HUES64 (cell line): ENCODE measurements at regions not wholly inside any gene's neighbourhood (a gene's known extent, or its start where the extent isn't known, plus 50 kb on each side); places are given as distances from the start of the nearest gene placed in this dataset.
A peak's percentile ranks its signal among the peaks of the same experiment; 100 is the strongest.

Experiments
- H3K27ac ChIP-seq: 2 replicates; pipeline ENCODE4 v1.7.0; 2013; ENCODE audit warnings: low read depth, low read length, inconsistent platforms
- H3K27me3 ChIP-seq: 2 replicates; pipeline ENCODE4 v1.6.1; 2013; ENCODE audit warnings: mild to moderate bottlenecking, low read length; ENCODE audit not compliant: insufficient read depth
- H3K36me3 ChIP-seq: 2 replicates; pipeline ENCODE4 v1.6.1; 2013; ENCODE audit warnings: mild to moderate bottlenecking, low read length; ENCODE audit not compliant: insufficient read depth
- H3K4me1 ChIP-seq: 2 replicates; pipeline ENCODE4 v1.6.1; 2013; ENCODE audit warnings: mild to moderate bottlenecking, low read length, moderate library complexity; ENCODE audit not compliant: insufficient read depth
- H3K4me3 ChIP-seq: 2 replicates; pipeline ENCODE4 v1.5.1; 2013; ENCODE audit warnings: mild to moderate bottlenecking, low read length, moderate library complexity
- H3K9ac ChIP-seq: 2 replicates; pipeline ENCODE4 v1.6.1; 2013; ENCODE audit warnings: mild to moderate bottlenecking, low read depth, low read length
- H3K9me3 ChIP-seq: 2 replicates; pipeline ENCODE4 v1.6.1; 2013; ENCODE audit warnings: low read depth, low read length; ENCODE audit not compliant: insufficient read depth
- WGBS: fragments of 150-250, 120-280 bp; methylation state at CpG from one replicate; pipeline ENCODE4 v1.1.7; 2013; ENCODE audit warnings: missing lambda C conversion rate; 5-methylcytosine and 5-hydroxymethylcytosine counted together

- Histone ChIP-seq H3K9ac (no peak overlapping the region), H3K9me3 (peaks cover 4% of the 10 kb centered on the region; the same call in 1 of the 2 replicates)
Observed at GRCh38 chr4:165634766-165635165, 238.3 kb upstream of the TLL1 start.

GRCh38 chr4:165635381-165635780 is 237.7 kb upstream of the TLL1 start:
- WGBS: 100% methylated on average over 1 of the region's 1 CpG
- no peaks in the 10 kb centered on the region for H3K4me1 ChIP-seq

More at GRCh38 chr4:165634766-165635165, 238.3 kb upstream of the TLL1 start:
- H3K27me3 ChIP-seq: no peaks in the 10 kb centered on the region
- H3K36me3 ChIP-seq: no peaks in the 10 kb centered on the region
- H3K4me1 ChIP-seq: no peaks in the 10 kb centered on the region
- no peak overlapping the region for H3K27ac ChIP-seq
- no peak overlapping the region for H3K4me3 ChIP-seq

GRCh38 chr4:165635951-165636350 is 237.1 kb upstream of the TLL1 start:
- H3K9me3 ChIP-seq: peaks cover 4% of the 10 kb centered on the region; the same call in 1 of the 2 replicates
- no peaks in the 10 kb centered on the region for H3K4me1 ChIP-seq
- H3K9ac ChIP-seq: no peak overlapping the region
- WGBS: 90% methylated on average over 2 of the region's 2 CpGs
- no peak overlapping the region for H3K4me3 ChIP-seq
- H3K27me3 ChIP-seq: no peaks in the 10 kb centered on the region
- H3K36me3 ChIP-seq: no peaks in the 10 kb centered on the region
- no peak overlapping the region for H3K27ac ChIP-seq

More at GRCh38 chr4:165635381-165635780, 237.7 kb upstream of the TLL1 start:
- Histone ChIP-seq H3K27ac (no peak overlapping the region), H3K36me3 (no peaks in the 10 kb centered on the region), H3K4me3 (no peak overlapping the region), H3K9ac (no peak overlapping the region), H3K9me3 (peaks cover 4% of the 10 kb centered on the region; the same call in 1 of the 2 replicates), H3K27me3 (no peaks in the 10 kb centered on the region)

GRCh38 chr4:165651901-165652300 is 221.1 kb upstream of the TLL1 start:
- no peaks in the 10 kb centered on the region for H3K27me3 ChIP-seq
- H3K36me3 ChIP-seq: no peaks in the 10 kb centered on the region
- H3K4me3 ChIP-seq: no peak overlapping the region
- H3K4me1 ChIP-seq: peaks cover 21% of the 10 kb centered on the region
- no peak overlapping the region for H3K27ac ChIP-seq
- no peaks in the 10 kb centered on the region for H3K9me3 ChIP-seq
- no CpG with 5 or more reads among the region's 1 CpG for WGBS
- no peak overlapping the region for H3K9ac ChIP-seq

GRCh38 chr4:165654556-165654955 is 218.5 kb upstream of the TLL1 start:
- no peaks in the 10 kb centered on the region for H3K27me3 ChIP-seq
- H3K4me3 ChIP-seq: no peak overlapping the region
- no peak overlapping the region for H3K9ac ChIP-seq
- WGBS: 94% methylated on average over 2 of the region's 2 CpGs
- no peaks in the 10 kb centered on the region for H3K9me3 ChIP-seq
- peaks cover 34% of the 10 kb centered on the region for H3K4me1 ChIP-seq
- no peaks in the 10 kb centered on the region for H3K36me3 ChIP-seq
- H3K27ac ChIP-seq: no peak overlapping the region

- Histone ChIP-seq H3K27me3 (no peaks in the 10 kb centered on the region), H3K9me3 (no peaks in the 10 kb centered on the region), H3K27ac (peak overlapping the region; percentile 78), H3K36me3 (no peaks in the 10 kb centered on the region), H3K9ac (0 out of 2 replicates have a peak overlapping the region, but pooled peaks have one; percentile 29), H3K4me1 (peaks cover 34% of the 10 kb centered on the region), H3K4me3 (no peak overlapping the region)
- WGBS: 17% methylated on average over 1 of the region's 1 CpG
Observed at GRCh38 chr4:165656399-165656798, 216.6 kb upstream of the TLL1 start.

GRCh38 chr4:165656829-165657490 is 216.1 kb upstream of the TLL1 start:
- Histone ChIP-seq H3K9me3 (no peaks in the 10 kb centered on the region), H3K9ac (peak overlapping the region; percentile 29; the same call in 1 of the 2 replicates), H3K27me3 (no peaks in the 10 kb centered on the region), H3K4me1 (peaks cover 34% of the 10 kb centered on the region), H3K4me3 (no peak overlapping the region), H3K27ac (peak overlapping the region; percentile 78), H3K36me3 (no peaks in the 10 kb centered on the region)
- WGBS: 16% methylated on average over 4 of the region's 4 CpGs

- no peaks in the 10 kb centered on the region for H3K27me3 ChIP-seq
- H3K27ac ChIP-seq: no peak overlapping the region
- no peak overlapping the region for H3K4me3 ChIP-seq
- H3K36me3 ChIP-seq: no peaks in the 10 kb centered on the region
- 91% methylated on average over 2 of the region's 2 CpGs for WGBS
- no peak overlapping the region for H3K9ac ChIP-seq
- no peaks in the 10 kb centered on the region for H3K9me3 ChIP-seq
- peaks cover 12% of the 10 kb centered on the region for H3K4me1 ChIP-seq
Observed at GRCh38 chr4:165662341-165662740, 210.7 kb upstream of the TLL1 start.

- H3K4me1 ChIP-seq: peaks cover 6% of the 10 kb centered on the region; the same call in 1 of the 2 replicates
- no peaks in the 10 kb centered on the region for H3K27me3 ChIP-seq
- no peak overlapping the region for H3K9ac ChIP-seq
- H3K27ac ChIP-seq: no peak overlapping the region
- H3K36me3 ChIP-seq: no peaks in the 10 kb centered on the region
- H3K9me3 ChIP-seq: no peaks in the 10 kb centered on the region
- H3K4me3 ChIP-seq: no peak overlapping the region
Observed at GRCh38 chr4:165663411-165663810, 209.6 kb upstream of the TLL1 start.

- 96% methylated on average over 3 of the region's 5 CpGs for WGBS
- Histone ChIP-seq H3K4me1 (peaks cover 11% of the 10 kb centered on the region; the same call in 1 of the 2 replicates), H3K9me3 (no peaks in the 10 kb centered on the region)
Observed at GRCh38 chr4:165666836-165667235, 206.2 kb upstream of the TLL1 start.

GRCh38 chr4:165667969-165668368 is 205.1 kb upstream of the TLL1 start:
- Histone ChIP-seq H3K27me3 (no peaks in the 10 kb centered on the region), H3K27ac (no peak overlapping the region), H3K4me3 (no peak overlapping the region), H3K9ac (no peak overlapping the region), H3K4me1 (peaks cover 8% of the 10 kb centered on the region; the same call in 1 of the 2 replicates), H3K36me3 (no peaks in the 10 kb centered on the region), H3K9me3 (no peaks in the 10 kb centered on the region)
- no CpG with 5 or more reads among the region's 1 CpG for WGBS

More at GRCh38 chr4:165666836-165667235, 206.2 kb upstream of the TLL1 start:
- no peaks in the 10 kb centered on the region for H3K36me3 ChIP-seq
- H3K4me3 ChIP-seq: no peak overlapping the region
- no peak overlapping the region for H3K9ac ChIP-seq
- no peaks in the 10 kb centered on the region for H3K27me3 ChIP-seq
- no peak overlapping the region for H3K27ac ChIP-seq
